ENCODE measurements at regions not wholly inside any gene's neighbourhood (a gene's known extent, or its start where the extent isn't known, plus 50 kb on each side); places are given as distances from the start of the nearest gene placed in this dataset.

- DNase-seq (ENCODE audit: extremely low read depth, low read depth) = no peak
- TF ChIP-seq CTCF (IDR thresholded peaks at IDR 0.05; ENCODE audit: low read depth, low read length) = no peak
Measured at GRCh38 chr2:163493359-163494298, 242.2 kb downstream of the FIGN start.

GRCh38 chr2:163491850-163492249 lies 244.0 kb downstream of the FIGN start:
- no peak for TF ChIP-seq CTCF (IDR thresholded peaks at IDR 0.05; ENCODE audit: low read depth, low read length)
- DNase-seq (ENCODE audit: extremely low read depth, low read depth) = no peak

- TF ChIP-seq CTCF (IDR thresholded peaks at IDR 0.05; ENCODE audit: low read depth, low read length) = no peak
- no peak for DNase-seq (ENCODE audit: extremely low read depth, low read depth)
Measured at GRCh38 chr2:163490281-163490680, 245.5 kb downstream of the FIGN start.

- no peak for TF ChIP-seq CTCF (IDR thresholded peaks at IDR 0.05; ENCODE audit: low read depth, low read length)
- DNase-seq (ENCODE audit: extremely low read depth, low read depth) = no peak
Measured at GRCh38 chr2:163481515-163481914, 254.3 kb downstream of the FIGN start.

- no peak for TF ChIP-seq CTCF (IDR thresholded peaks at IDR 0.05; ENCODE audit: low read depth, low read length)
Measured at GRCh38 chr2:163479599-163479998, 256.2 kb downstream of the FIGN start.

GRCh38 chr2:163475815-163476214 lies 260.0 kb downstream of the FIGN start:
- no peak for TF ChIP-seq CTCF (IDR thresholded peaks at IDR 0.05; ENCODE audit: low read depth, low read length)
- no peak for DNase-seq (ENCODE audit: extremely low read depth, low read depth)

More at GRCh38 chr2:163479599-163479998, 256.2 kb downstream of the FIGN start:
- no peak for DNase-seq (ENCODE audit: extremely low read depth, low read depth)

GRCh38 chr2:163474889-163475288 lies 260.9 kb downstream of the FIGN start:
- TF ChIP-seq CTCF (IDR thresholded peaks at IDR 0.05; ENCODE audit: low read depth, low read length) = no peak
- no peak for DNase-seq (ENCODE audit: extremely low read depth, low read depth)
